Lung microvascular endothelial cell (primary cell): ENCODE measurements at regions not wholly inside any gene's neighbourhood (a gene's known extent, or its start where the extent isn't known, plus 50 kb on each side); places are given as distances from the start of the nearest gene placed in this dataset.
A peak's percentile ranks its signal among the peaks of the same experiment; 100 is the strongest.
"Not testable (repeated sequence)": the region's sequence is repeated elsewhere in the genome, so short reads cannot be mapped to it uniquely, and the experiment has no call there.

Source experiments
- DNase-seq, 2 donors: peaks; one replicate each; pipeline versions ENCODE4 v3.0.0 to v3.0.0-alpha.2; 2010; ENCODE audit warnings: low read depth in 2 of 2

GRCh38 chr1:147062956-147063355 lies 109.3 kb downstream of the PRKAB2 start:
- DNase-seq: no peak

GRCh38 chr1:147061880-147062279 lies 110.4 kb downstream of the PRKAB2 start:
- not testable (repeated sequence) for DNase-seq

- DNase-seq: no peak
Observed at GRCh38 chr1:147053269-147053668, 115.1 kb downstream of the NBPF12 start.

- no peak for DNase-seq
Observed at GRCh38 chr1:147052677-147053076, 114.6 kb downstream of the NBPF12 start.

- DNase-seq: no peak
Observed at GRCh38 chr1:147052143-147052542, 114.0 kb downstream of the NBPF12 start.

- no peak for DNase-seq
Observed at GRCh38 chr1:147051136-147051535, 113.0 kb downstream of the NBPF12 start.

- DNase-seq: no peak
Observed at GRCh38 chr1:147050654-147051053, 112.5 kb downstream of the NBPF12 start.

GRCh38 chr1:147046863-147047394 lies 108.8 kb downstream of the NBPF12 start:
- DNase-seq: not testable (repeated sequence)

GRCh38 chr1:147046189-147046862 lies 108.2 kb downstream of the NBPF12 start:
- peak; percentile 8 to 12 for DNase-seq
